ENCODE measurements at regions not wholly inside any gene's neighbourhood (a gene's known extent, or its start where the extent isn't known, plus 50 kb on each side); places are given as distances from the start of the nearest gene placed in this dataset.

DNA sequence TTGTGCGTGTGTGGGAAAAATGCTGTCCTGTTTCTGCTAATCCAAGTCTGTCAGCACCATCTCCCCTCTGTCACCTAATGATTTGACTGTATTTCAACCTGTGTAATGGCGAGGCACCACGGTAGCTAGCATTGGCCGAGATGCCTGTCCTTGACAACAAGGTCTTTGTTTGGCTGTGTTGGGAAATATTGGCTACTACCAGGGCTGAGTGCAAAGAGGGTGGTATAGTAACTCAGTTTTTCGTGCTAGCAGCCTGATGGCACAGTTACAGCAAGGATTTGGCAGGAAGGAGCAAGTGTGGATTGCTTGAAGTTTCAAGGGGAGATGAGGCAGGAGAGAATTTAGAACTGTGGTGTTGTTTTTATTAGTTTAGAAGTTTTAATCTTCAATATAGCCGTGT, 440.3 kb upstream of the RGS6 start (continued):
- TF ChIP-seq, protein P1, sequence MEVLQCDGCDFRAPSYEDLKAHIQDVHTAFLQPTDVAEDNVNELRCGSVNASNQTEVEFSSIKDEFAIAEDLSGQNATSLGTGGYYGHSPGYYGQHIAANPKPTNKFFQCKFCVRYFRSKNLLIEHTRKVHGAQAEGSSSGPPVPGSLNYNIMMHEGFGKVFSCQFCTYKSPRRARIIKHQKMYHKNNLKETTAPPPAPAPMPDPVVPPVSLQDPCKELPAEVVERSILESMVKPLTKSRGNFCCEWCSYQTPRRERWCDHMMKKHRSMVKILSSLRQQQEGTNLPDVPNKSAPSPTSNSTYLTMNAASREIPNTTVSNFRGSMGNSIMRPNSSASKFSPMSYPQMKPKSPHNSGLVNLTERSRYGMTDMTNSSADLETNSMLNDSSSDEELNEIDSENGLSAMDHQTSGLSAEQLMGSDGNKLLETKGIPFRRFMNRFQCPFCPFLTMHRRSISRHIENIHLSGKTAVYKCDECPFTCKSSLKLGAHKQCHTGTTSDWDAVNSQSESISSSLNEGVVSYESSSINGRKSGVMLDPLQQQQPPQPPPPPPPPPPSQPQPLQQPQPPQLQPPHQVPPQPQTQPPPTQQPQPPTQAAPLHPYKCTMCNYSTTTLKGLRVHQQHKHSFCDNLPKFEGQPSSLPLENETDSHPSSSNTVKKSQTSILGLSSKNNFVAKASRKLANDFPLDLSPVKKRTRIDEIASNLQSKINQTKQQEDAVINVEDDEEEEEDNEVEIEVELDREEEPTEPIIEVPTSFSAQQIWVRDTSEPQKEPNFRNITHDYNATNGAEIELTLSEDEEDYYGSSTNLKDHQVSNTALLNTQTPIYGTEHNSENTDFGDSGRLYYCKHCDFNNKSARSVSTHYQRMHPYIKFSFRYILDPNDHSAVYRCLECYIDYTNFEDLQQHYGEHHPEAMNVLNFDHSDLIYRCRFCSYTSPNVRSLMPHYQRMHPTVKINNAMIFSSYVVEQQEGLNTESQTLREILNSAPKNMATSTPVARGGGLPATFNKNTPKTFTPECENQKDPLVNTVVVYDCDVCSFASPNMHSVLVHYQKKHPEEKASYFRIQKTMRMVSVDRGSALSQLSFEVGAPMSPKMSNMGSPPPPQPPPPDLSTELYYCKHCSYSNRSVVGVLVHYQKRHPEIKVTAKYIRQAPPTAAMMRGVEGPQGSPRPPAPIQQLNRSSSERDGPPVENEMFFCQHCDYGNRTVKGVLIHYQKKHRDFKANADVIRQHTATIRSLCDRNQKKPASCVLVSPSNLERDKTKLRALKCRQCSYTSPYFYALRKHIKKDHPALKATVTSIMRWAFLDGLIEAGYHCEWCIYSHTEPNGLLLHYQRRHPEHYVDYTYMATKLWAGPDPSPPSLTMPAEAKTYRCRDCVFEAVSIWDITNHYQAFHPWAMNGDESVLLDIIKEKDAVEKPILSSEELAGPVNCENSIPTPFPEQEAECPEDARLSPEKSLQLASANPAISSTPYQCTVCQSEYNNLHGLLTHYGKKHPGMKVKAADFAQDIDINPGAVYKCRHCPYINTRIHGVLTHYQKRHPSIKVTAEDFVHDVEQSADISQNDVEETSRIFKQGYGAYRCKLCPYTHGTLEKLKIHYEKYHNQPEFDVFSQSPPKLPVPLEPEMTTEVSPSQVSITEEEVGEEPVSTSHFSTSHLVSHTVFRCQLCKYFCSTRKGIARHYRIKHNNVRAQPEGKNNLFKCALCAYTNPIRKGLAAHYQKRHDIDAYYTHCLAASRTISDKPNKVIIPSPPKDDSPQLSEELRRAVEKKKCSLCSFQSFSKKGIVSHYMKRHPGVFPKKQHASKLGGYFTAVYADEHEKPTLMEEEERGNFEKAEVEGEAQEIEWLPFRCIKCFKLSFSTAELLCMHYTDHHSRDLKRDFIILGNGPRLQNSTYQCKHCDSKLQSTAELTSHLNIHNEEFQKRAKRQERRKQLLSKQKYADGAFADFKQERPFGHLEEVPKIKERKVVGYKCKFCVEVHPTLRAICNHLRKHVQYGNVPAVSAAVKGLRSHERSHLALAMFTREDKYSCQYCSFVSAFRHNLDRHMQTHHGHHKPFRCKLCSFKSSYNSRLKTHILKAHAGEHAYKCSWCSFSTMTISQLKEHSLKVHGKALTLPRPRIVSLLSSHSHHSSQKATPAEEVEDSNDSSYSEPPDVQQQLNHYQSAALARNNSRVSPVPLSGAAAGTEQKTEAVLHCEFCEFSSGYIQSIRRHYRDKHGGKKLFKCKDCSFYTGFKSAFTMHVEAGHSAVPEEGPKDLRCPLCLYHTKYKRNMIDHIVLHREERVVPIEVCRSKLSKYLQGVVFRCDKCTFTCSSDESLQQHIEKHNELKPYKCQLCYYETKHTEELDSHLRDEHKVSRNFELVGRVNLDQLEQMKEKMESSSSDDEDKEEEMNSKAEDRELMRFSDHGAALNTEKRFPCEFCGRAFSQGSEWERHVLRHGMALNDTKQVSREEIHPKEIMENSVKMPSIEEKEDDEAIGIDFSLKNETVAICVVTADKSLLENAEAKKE (CRISPR knock-in tag; IDR thresholded peaks at IDR 0.05), result no peak
- TF ChIP-seq, protein P2, sequence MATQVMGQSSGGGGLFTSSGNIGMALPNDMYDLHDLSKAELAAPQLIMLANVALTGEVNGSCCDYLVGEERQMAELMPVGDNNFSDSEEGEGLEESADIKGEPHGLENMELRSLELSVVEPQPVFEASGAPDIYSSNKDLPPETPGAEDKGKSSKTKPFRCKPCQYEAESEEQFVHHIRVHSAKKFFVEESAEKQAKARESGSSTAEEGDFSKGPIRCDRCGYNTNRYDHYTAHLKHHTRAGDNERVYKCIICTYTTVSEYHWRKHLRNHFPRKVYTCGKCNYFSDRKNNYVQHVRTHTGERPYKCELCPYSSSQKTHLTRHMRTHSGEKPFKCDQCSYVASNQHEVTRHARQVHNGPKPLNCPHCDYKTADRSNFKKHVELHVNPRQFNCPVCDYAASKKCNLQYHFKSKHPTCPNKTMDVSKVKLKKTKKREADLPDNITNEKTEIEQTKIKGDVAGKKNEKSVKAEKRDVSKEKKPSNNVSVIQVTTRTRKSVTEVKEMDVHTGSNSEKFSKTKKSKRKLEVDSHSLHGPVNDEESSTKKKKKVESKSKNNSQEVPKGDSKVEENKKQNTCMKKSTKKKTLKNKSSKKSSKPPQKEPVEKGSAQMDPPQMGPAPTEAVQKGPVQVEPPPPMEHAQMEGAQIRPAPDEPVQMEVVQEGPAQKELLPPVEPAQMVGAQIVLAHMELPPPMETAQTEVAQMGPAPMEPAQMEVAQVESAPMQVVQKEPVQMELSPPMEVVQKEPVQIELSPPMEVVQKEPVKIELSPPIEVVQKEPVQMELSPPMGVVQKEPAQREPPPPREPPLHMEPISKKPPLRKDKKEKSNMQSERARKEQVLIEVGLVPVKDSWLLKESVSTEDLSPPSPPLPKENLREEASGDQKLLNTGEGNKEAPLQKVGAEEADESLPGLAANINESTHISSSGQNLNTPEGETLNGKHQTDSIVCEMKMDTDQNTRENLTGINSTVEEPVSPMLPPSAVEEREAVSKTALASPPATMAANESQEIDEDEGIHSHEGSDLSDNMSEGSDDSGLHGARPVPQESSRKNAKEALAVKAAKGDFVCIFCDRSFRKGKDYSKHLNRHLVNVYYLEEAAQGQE (IDR thresholded peaks at IDR 0.05; ENCODE audit: unreplicated experiment), result no peak
- TF ChIP-seq ZNF331 (CRISPR knock-in tag; IDR thresholded peaks at IDR 0.05; ENCODE audit: low read depth) (no peak), CREB1 (CRISPR knock-in tag; IDR thresholded peaks at IDR 0.05; ENCODE audit: low read depth) (no peak), NANOG (IDR thresholded peaks at IDR 0.05; ENCODE audit: borderline replicate concordance) (no peak), EZH2 (IDR thresholded peaks at IDR 0.05; ENCODE audit: low read depth, unreplicated experiment) (no peak), STAT1 (IDR thresholded peaks at IDR 0.05; ENCODE audit: unreplicated experiment) (no peak), EZH2phosphoT487 (IDR thresholded peaks at IDR 0.05; ENCODE audit: unreplicated experiment) (no peak), ZNF114 (CRISPR knock-in tag; IDR thresholded peaks at IDR 0.05) (no peak)
- TF ChIP-seq, protein P3, sequence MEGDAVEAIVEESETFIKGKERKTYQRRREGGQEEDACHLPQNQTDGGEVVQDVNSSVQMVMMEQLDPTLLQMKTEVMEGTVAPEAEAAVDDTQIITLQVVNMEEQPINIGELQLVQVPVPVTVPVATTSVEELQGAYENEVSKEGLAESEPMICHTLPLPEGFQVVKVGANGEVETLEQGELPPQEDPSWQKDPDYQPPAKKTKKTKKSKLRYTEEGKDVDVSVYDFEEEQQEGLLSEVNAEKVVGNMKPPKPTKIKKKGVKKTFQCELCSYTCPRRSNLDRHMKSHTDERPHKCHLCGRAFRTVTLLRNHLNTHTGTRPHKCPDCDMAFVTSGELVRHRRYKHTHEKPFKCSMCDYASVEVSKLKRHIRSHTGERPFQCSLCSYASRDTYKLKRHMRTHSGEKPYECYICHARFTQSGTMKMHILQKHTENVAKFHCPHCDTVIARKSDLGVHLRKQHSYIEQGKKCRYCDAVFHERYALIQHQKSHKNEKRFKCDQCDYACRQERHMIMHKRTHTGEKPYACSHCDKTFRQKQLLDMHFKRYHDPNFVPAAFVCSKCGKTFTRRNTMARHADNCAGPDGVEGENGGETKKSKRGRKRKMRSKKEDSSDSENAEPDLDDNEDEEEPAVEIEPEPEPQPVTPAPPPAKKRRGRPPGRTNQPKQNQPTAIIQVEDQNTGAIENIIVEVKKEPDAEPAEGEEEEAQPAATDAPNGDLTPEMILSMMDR (conservative IDR thresholded peaks at IDR 0.05; ENCODE audit: low read depth in 2 of 2), result no peak

Data from GM23338 (cell line).